NCI-H1417 treated with DMSO at 0.1 percent for 48 hours (cell line): ENCODE measurements at regions not wholly inside any gene's neighbourhood (a gene's known extent, or its start where the extent isn't known, plus 50 kb on each side); places are given as distances from the start of the nearest gene placed in this dataset.
A peak's percentile ranks its signal among the peaks of the same experiment; 100 is the strongest.

ENCODE experiments used
- DNase-seq: peaks from one replicate; lab custom pipeline; 2025; lab: John Stamatoyannopoulos, UW

DNA sequence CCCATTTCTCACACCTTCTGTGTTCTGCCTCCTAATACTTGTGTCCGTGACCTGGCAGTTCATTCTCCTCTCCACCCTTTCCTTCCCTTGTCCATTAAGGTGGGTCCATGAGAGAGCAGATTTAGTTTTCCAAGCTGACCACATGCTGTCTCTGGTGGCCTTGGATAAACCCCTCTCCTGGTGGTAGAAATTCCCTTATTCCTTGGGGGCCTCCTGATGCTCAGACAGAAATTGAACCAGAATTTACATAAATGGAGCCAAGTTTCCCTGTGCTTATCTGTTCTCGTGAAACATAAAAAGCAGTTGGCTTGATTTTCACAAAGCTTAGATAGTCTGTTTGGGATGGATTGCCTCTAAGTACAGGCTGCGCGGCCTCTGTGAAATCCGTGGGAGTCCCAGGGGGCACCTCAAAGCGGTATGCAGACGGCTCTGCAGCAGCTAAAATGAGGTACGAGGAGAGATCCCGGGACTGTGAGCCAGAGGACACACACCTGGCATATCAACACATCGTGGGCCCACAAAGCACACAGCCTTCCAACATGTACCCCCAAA, 101.0 kb upstream of the NMNAT3 start:
- DNase-seq, result no peak

DNA sequence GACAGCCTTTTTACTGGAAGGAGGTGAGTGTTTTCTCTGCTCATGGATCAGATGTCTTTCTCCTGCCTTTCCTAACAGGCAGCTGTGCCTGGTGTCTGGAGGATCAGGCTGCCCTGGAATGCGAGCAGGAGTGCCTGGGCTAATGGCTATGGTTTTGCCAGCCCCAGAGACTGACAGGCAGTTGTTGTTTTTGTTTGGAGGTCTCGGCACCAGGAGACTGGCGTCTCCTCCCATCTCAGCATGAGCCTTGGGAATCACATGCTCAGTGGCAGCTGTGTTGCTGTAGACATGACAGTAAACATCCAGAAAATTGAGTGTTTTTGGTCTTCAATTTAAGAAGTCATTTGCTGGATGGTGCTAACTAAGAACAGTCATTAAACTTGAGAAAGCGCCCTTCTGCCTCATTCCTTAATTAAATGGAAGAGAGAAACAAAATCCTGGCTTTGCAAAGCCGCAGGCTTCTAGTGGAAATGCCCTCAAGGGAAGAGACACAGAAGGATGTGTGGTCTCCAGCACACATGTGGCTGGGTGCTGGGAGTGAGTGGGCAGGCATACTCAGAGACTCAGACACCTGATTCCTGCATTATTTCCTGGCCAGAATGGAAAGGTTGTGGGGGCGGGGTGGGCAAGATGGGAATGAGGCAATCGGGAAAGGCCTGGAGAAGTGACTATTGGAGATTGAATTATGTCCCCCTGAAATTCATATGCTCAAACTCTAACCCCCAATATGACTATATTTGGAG, 97.0 kb upstream of the NMNAT3 start:
- DNase-seq, result peak; percentile 6

- DNase-seq, result no peak
Observed at GRCh38 chr3:139772539-139773500, 95.0 kb upstream of the NMNAT3 start.

GRCh38 chr3:139771331-139771730, 93.6 kb upstream of the NMNAT3 start:
- DNase-seq, result no peak

- DNase-seq, result no peak
Observed at GRCh38 chr3:139770577-139770976, 92.8 kb upstream of the NMNAT3 start.

DNA sequence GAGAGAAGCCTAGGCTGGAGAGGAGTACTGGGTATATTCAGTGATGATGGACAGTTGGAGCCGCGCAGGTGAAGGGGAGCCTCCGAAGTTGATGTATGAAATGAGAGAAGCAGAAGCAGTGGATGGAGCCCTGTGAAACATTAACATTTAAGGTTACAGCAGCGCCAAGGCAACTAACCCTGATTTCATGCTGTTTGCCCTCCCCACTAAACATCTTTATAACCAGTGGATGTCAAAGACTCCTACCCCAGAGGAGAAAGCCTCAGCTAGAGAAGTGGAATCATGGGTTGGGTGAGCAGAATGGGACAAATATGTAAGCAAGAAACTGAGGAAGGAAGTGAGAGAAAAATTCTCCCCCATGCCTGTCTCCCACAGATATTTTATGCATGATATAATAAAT, 92.0 kb upstream of the NMNAT3 start:
- DNase-seq, result no peak

- DNase-seq, result no peak
Observed at GRCh38 chr3:139764936-139765335, 87.2 kb upstream of the NMNAT3 start.

GRCh38 chr3:139764069-139764905, 86.5 kb upstream of the NMNAT3 start:
- no peak for DNase-seq

DNA sequence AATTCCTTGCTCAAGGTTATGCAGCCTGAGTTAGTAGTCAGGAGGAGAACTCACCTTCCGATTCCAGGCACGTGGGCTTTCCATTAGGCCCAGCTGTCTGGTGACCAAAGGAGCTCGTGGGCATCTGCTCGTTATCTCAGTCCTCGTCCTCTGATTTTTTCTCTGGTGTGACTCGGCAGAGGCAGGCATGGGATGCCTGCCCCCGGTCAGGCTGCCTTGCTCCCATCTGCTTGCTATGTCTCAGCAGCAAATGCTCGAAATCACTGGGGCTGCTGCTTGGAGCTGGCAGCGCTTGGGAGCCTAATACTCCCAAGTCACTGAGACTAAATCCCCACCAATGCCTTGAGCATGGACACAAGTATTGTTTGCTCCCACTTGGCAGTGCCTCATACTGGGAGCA, 84.5 kb upstream of the NMNAT3 start:
- no peak for DNase-seq

- no peak for DNase-seq
Observed at GRCh38 chr3:139759470-139759869, 81.7 kb upstream of the NMNAT3 start.

GRCh38 chr3:139758654-139759291, 81.0 kb upstream of the NMNAT3 start:
- no peak for DNase-seq

DNA sequence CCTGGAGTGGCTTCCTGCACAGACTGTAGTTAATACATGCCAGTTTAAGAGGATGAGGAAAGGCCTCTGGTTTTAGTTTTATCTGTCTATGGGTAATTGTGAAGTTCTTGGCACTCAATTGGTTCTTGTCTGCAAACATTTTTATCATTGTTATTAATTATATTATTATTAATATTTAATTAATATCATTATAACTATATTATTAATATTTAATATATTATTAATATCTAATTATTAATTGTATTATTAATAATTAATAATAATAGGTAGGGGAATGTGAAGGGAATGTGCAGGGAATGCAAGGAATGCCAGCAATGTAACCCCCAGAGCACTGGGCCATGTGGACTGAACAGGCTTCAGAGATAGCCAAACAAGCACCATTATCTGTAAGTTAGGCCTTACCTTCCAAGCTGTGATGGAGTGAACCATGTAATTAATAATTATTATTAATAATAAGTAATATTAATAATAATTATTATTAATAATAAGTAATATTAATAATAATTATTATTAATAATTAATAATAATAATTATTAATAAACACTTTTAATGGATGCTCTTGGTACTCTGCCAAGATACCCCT, 79.8 kb upstream of the NMNAT3 start:
- no peak for DNase-seq

DNA sequence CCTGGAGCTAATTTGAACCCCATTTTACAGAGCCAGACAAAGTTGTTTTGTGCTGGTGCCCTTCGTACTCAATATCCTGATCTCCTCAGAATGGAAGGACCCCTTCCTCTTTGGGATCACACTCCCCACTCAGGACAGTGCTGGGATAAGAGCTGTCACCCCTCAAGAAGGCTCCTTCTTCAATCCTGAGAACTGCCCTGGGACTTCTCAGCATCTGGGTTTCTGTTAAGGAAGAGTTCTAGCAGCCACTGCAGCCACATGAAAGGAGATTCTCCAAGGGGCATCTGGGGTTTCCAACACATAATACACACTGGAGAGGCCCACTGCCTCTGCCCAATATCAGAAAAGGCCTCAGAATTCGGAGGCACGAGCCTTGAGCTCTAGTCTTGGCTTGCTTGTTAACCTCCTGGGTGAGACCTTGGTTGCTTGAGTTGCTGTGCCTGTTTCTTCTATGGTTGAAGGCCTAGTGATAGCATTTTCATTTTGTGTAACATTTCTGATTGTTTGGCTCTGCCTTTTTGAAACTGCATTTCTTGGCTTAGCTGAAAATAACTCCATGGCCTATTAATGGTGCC, 78.8 kb upstream of the NMNAT3 start:
- no peak for DNase-seq

- DNase-seq, result no peak
Observed at GRCh38 chr3:139755551-139755950, 77.8 kb upstream of the NMNAT3 start.

DNA sequence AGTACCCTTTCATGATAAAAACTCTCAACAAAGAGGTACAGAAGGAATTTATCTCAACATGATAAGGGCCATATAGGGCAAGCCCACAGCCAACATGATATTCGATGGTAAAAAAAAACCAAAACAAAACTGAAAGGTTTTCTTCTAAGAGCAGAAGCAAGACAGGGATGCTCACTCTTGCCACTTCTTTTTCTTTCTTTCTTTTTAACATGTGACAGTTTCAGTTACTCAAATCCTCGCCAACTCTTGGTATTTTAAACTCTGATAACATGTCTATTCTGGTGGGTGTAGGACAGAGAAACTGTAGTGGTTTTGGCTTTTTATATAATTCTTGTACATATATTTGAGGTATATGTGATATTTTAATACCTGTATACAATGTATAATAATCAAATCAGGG, 74.0 kb upstream of the NMNAT3 start:
- no peak for DNase-seq

GRCh38 chr3:139746481-139746880, 68.7 kb upstream of the NMNAT3 start:
- DNase-seq, result no peak

DNA sequence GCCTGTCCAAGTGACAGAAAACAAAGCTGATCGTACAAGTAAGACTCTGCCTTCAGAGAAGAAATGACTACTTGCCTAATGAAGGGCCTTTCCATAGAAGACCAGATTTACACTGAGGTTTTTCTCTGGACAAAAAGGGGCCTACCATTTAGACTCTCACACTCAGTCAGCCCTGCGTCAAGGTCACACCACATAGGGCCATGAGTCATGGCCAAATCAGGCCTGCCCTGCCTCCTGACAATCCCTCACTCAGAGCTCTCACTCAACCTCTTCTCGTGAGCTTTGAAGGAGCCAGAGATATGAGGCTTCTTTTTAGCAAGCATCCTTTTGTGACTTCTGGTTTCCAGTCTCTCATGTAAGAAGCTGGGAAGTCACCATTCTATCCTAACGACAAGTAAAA, 68.1 kb upstream of the NMNAT3 start:
- no peak for DNase-seq

DNA sequence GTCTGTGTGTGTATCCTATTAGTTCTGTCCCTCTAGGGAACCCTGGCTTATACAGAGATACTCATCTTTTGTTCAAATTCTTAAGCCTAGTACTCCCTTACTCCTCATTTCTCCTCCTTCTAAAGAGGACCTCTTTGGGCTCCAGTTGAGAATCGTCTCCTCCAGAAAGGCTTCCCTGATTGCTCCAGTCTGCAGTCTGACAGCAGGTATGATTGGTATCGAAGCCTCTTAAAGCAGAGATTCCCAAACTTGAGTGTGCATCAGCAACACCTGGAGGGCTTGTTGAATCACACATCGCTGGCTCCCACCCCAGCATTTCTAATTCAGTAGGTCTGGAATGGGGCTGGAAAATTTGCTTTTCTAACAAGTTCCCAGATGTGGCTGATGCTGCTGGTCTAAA, 60.9 kb upstream of the NMNAT3 start:
- no peak for DNase-seq

DNA sequence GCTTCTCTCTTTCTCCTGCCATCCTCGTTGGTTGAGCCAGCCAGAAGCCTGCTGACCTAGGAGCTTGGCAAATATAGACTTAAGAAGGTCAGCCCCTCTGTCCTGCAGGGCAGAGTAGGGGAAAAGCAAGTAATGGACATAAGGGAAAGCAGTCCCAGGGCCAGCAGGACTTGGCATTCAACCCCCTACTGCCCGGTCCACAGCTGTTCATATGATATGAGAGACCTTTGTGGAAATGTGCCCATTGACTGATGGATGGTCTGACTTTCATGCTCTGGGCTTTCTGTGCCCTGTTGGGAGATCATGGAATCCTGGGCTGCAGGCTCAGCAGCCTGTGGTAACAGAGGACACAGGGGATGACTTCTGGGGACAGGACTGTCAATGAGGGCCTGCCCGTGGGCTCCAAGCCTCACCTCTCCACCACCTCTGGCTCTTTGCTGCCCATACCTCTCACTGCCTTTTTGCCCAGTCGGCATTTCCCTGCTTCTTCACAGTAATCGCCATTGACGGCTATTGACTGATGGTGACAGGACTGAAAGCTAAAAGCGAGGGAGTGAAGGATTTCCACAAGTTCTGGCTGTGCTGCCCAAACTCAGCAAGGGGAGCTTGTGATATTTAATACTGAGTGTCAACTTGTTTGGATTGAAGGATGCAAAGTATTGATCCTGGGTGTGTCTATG, 60.0 kb upstream of the NMNAT3 start:
- DNase-seq, result no peak

GRCh38 chr3:139735191-139735590, 57.4 kb upstream of the NMNAT3 start:
- no peak for DNase-seq
